Pancreas (tissue), 10 donors: ENCODE measurements at regions not wholly inside any gene's neighbourhood (a gene's known extent, or its start where the extent isn't known, plus 50 kb on each side); places are given as distances from the start of the nearest gene placed in this dataset.

ENCODE experiments used
- ATAC-seq, 4 donors: fragments of 200-7000 bp; cut with Tn5 transposase; one replicate each; pipeline versions ENCODE4 v1.8.0 to v1.9.1; 2020; ENCODE audit warnings: mild to moderate bottlenecking in 4 of 4, moderate library complexity in 4 of 4
- DNase-seq, 6 donors: peaks; one replicate each; pipeline ENCODE4 v3.0.0-alpha.2; 2020
- FAIRE-seq: peaks from 2 replicates; lab custom pipeline; 2012; peaks lifted over from hg19 to GRCh38; lab: Jason Lieb, UNC
- H3K27ac ChIP-seq, 4 donors: fragments of 200-600 bp; sonication (generic); 1 replicate in 3 of 4; 2 replicates in 1 of 4; pipeline versions ENCODE4 v1.5.0 to v1.8.0; 2020
- H3K27me3 ChIP-seq, 4 donors: fragments of 200-600 bp; one replicate each; pipeline ENCODE4 v1.8.0; 2021
- H3K36me3 ChIP-seq, 3 donors: fragments of 200-600 bp; sonication (generic) in 1 of 3; one replicate each; pipeline versions ENCODE4 v1.5.0 to v1.8.0; 2020 to 2021
- H3K4me1 ChIP-seq, 3 donors: fragments of 200-600 bp; one replicate each; pipeline ENCODE4 v1.8.0; 2021
- H3K4me3 ChIP-seq, 4 donors: fragments of 200-600 bp; sonication (generic) in 2 of 4; one replicate each; pipeline versions ENCODE4 v1.5.0 to v1.8.0; 2020 to 2021
- H3K9me3 ChIP-seq, 4 donors: fragments of 200-600 bp; one replicate each; pipeline ENCODE4 v1.8.0; 2021
- CTCF ChIP-seq, 4 donors: fragments of 200-600 bp; sonication (generic) in 3 of 4; IDR thresholded peaks; one replicate each; pipeline versions ENCODE4 v1.5.0 to v1.8.0; 2021; ENCODE audit warnings: antibody characterized with exemption in 4 of 4
- WGBS, 2 donors: extraction: QIAGEN DNeasy Blood & Tissue Kit; methylation state at CpG; one replicate each; pipeline ENCODE4 v1.1.7; 2013; 5-methylcytosine and 5-hydroxymethylcytosine counted together
- intact Hi-C, 3 donors: fragments of 100-400 bp; cut with DNase I; formaldehyde crosslinking; loops; one replicate each; pipeline versions ENCODE4 v1.11.1 to v1.14.2; 2022
- donor health status: healthy with polysubstance abuse.
- donor health status: DM: no; HTN: no; CAD: no; lungs with moderate emphysema.
- donor health status: DM: no; HTN: no; CAD: no.
- donor health status: control.
- donor health status: control.
- donor health status: Bipolar disorder and iron deficiency.
- donor health status: DM: yes; HTN: yes; CAD: no.
- donor health status: DM: no; HTN: no; CAD: no.
- donor health status: DM: no; HTN: no; CAD: no.
- donor health status: DM: yes; HTN: yes; CAD: no.

DNA sequence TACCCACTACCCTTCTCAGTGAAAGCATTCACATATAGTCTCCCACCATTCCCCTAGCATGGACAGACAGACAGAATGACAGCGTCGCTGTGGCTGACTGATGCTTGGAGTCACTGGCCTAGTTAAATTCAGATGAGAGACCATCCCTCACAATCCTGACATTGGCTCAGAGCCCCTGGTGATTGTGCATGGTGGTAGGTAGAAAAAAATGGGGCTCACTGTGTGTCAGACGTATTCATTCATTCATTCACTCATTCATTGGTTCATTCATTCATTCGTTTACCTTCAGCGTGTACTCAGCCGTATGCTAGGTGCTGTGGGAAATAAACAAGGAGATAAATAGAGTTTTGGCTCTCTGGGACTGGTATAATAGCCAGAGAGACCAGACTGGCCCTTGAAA, 73.6 kb upstream of the CALM2 start:
- Histone ChIP-seq H3K36me3 (no peaks in the 10 kb centered on the region), H3K27me3 (no peaks in the 10 kb centered on the region), H3K9me3 (no peaks in the 10 kb centered on the region), H3K4me3 (no peak overlapping the region), H3K4me1 (no peaks in the 10 kb centered on the region), H3K27ac (no peak overlapping the region)
- ATAC-seq: no peak
- no peak for TF ChIP-seq CTCF (IDR thresholded peaks at IDR 0.05)
- WGBS, 2 donors: 78 to 83% methylated on average over 6 of the region's 6 CpGs
- no peak for DNase-seq
- intact Hi-C loops: no loop called here
- no peak for FAIRE-seq

GRCh38 chr2:47249157-47249900, 73.0 kb upstream of the CALM2 start:
- WGBS, 2 donors: 62 to 63% methylated on average over 13 of the region's 13 CpGs
- TF ChIP-seq CTCF (IDR thresholded peaks at IDR 0.05): no peak
- H3K4me3 ChIP-seq: no peak overlapping the region
- no peaks in the 10 kb centered on the region for H3K9me3 ChIP-seq
- DNase-seq: no peak
- no peaks in the 10 kb centered on the region for H3K4me1 ChIP-seq
- no peak for FAIRE-seq
- intact Hi-C loops: no loop called here
- H3K27me3 ChIP-seq: no peaks in the 10 kb centered on the region
- ATAC-seq: peak in 1 of 4 donors; percentile 63
- H3K36me3 ChIP-seq: no peaks in the 10 kb centered on the region
- H3K27ac ChIP-seq: no peak overlapping the region

DNA sequence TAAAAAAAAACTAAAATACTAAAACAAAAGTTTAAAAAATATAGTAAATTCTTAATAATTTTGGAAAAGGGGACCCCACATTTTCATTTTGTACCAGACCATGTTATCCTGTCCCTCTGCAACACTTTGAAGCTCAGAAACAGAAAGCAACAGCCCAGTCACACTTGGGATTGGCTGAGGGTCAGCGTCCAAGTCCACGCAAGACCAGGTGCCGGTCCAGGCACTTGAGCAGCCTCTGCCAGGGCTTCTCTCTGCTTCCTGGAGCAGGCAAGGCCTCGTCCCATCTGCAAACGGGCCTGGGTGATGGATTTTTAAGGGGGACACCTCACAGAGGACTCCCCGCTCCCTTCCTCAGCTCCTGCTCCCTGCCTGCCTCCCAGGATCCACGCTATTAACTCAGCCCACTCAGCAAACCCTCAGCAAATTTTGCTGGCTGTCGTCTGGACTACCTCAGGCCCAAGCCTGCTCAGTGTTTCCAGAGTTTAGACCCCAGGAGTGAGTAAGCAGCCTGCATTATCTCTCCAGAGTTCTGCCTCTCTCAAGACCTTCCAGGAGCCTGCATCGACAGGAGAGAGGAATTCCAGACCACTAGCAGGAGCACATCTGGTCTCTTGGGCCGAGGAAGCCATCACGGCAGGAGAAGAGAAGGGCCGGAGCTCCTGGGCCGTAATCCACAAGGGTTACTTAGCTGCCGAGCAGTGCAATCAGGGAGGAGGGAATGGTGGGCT, 67.4 kb upstream of the CALM2 start:
- ATAC-seq (no peak), DNase-seq (no peak), FAIRE-seq (no peak)
- Histone ChIP-seq H3K4me3 (no peak overlapping the region), H3K4me1 (no peaks in the 10 kb centered on the region), H3K36me3 (no peaks in the 10 kb centered on the region), H3K27ac (no peak overlapping the region), H3K9me3 (no peaks in the 10 kb centered on the region), H3K27me3 (no peaks in the 10 kb centered on the region)
- intact Hi-C loops: no loop called here
- 78 to 89% methylated on average over 14 of the region's 14 CpGs for WGBS, 2 donors
- TF ChIP-seq CTCF (IDR thresholded peaks at IDR 0.05): no peak

DNA sequence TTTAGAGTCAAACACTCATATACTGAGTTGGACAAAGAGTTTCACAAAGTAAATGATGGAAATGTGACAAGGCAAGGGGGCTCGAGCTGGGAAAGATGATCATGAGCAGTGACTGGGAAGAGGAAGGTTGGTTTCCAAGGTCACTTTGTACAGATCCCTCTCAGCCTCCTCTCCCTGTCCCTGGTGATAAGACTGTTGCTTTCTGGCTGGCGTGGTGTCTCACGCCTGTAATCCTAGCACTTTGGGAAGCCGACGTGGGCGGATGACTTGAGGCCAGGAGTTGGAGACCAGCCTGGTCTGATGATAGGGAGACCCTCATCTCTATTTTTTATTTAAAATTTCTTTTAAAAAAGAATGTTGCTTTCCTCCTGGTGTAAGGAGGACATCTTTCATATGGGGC, 65.4 kb upstream of the CALM2 start:
- H3K4me3 ChIP-seq: no peak overlapping the region
- TF ChIP-seq CTCF (IDR thresholded peaks at IDR 0.05): no peak
- H3K36me3 ChIP-seq: no peaks in the 10 kb centered on the region
- DNase-seq (no peak), ATAC-seq (no peak), FAIRE-seq (no peak)
- intact Hi-C loops: no loop called here
- WGBS, 2 donors: 87% methylated on average over 6 of the region's 6 CpGs
- H3K27me3 ChIP-seq: no peaks in the 10 kb centered on the region
- no peaks in the 10 kb centered on the region for H3K4me1 ChIP-seq
- no peak overlapping the region for H3K27ac ChIP-seq
- no peaks in the 10 kb centered on the region for H3K9me3 ChIP-seq
